ENCODE measurements at regions not wholly inside any gene's neighbourhood (a gene's known extent, or its start where the extent isn't known, plus 50 kb on each side); places are given as distances from the start of the nearest gene placed in this dataset.

GRCh38 chr18:55763805-55764204 is 175.8 kb upstream of the TCF4 start (continued):
- TF ChIP-seq HDAC6 (IDR thresholded peaks at IDR 0.05; ENCODE audit: low read depth, low read length) (no peak), CREB1 (IDR thresholded peaks at IDR 0.05) (no peak)

Data from H1 (cell line).